Cortex of kidney (tissue), 1 donor: ENCODE measurements at regions not wholly inside any gene's neighbourhood (a gene's known extent, or its start where the extent isn't known, plus 50 kb on each side); places are given as distances from the start of the nearest gene placed in this dataset.

ENCODE experiments used
- DNase-seq: peaks from one replicate; lab custom pipeline; 2025; lab: John Stamatoyannopoulos, UW

DNA sequence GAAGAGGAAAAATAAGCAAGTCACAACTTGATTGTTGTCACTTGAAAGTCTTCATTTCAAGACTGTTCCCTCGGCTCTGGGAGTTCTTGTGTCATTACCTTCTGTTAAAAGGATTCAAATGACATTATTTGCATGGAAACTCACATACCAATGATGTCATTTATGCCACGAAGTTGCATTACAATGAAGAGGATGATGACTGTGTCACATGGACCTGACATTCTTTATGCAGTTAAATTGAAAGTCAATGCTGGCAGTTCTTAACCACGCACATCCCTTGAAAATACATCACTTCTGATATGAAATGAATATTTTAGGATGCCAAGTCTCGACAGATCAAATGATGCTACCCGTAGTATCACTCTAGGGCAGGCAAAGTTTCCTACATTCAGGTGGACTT is 1069.5 kb downstream of the VRK1 start:
- no peak for DNase-seq

DNA sequence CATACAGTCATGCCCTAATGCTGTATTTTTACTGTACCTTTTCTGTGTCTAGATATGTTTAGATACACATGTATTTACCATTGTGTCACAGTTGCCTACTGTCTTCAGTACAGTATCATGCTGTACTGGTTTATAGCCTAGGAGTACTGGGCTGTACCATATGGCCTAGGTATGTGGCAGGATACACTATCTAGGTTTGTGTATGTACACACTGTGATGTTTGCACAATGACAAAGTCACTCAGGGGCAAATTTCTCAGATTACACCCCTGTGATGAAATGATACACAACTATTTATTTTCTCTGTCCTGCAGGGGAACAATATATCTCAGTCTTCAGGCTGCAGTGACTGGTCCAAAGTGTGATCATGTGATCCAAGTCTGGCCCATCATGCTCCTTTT is 1076.1 kb downstream of the VRK1 start:
- no peak for DNase-seq

DNA sequence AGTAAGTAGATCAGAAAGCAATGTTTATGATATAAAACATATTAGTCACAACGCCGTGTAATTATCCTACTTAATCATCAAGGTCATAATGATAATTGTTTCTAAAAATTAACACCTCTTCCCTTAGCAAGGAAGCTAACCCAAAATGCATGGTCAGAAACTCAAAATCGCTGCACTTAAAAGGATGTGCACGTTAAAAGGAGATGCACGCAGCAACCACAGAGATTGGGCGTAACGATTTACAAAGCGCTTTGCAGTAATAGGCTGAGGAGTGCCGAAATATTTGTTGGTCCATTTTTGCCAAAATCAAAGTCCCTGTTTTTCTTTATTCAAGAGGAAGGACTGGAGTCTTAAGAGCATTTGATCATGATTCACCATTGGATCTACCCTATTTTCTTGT is 1077.2 kb downstream of the VRK1 start:
- no peak for DNase-seq

DNA sequence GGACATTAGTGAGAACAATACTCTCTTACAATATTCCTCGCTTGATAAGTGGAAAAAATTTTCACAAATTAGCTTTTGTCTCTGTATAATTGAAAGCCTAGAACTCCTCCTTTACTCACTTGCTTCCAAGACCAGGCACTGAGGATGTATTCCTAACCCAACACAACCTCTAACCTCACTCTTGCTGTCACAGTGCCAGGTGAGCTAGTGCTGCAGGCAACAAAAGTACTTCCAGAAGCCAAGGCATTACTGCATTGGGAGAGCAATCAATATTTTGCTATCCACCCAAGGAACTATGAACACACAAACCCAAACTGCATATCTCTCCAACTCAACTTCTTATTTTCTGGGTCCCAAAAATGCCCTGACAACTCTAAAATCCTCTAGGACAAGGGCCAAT is 1081.0 kb downstream of the VRK1 start:
- no peak for DNase-seq

DNA sequence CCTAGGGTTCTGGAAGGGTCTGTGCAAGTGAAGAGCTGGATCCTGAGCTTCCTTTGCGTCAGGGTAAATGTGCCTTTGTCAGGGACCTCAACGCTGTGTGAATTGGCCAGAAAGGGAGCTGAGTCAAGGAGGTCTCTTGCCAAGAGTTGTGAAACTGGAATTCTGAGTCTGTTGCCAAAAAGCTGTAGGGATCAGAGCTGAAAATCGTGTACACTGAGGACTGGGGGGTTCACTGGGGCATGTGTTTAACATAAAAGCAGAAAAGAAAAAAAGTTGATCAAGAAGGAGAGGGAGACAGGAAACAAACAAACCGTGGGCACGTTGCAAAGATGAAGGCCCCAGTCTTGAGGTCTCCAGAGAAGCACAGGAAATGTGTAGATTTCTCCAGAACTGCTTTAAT is 1081.5 kb downstream of the VRK1 start:
- DNase-seq: no peak

DNA sequence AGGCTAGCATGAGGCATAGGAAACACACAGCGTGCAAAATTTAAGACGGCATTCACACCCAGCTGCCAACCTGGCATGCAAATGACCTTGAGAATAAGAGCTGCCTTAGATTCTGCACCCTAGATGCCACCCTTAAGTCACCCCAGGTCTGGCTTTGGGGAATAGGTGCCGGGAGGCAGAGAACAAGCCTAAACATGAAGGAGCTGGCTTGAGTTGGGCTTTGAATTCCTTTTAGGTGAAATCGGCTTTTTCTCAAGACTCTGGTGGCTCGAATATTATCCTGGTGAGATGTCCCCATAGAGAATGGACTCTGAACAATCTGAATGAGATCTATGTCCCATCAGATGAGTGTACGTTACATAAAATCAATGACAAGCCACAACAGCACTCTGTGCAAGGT is 1090.5 kb downstream of the VRK1 start:
- no peak for DNase-seq

DNA sequence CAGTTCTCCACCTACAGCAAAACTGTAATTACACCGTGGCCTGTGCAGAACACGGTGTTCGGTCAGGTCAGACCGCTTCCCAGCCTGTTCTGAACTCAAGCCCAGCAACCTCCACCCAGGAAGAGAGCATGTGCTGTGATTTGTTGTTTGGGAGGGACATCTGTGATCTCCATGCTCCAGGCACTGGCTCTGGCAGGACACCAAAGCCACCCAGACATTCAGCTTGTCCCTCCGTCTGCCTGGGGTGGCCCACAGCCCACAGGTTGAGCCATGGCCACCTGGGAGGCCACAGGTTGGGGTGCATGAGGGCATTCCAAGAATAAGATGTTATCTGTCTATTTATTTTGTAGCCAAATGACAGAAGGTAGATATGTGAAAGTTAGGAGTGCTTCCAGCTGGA is 1091.1 kb downstream of the VRK1 start:
- no peak for DNase-seq

DNA sequence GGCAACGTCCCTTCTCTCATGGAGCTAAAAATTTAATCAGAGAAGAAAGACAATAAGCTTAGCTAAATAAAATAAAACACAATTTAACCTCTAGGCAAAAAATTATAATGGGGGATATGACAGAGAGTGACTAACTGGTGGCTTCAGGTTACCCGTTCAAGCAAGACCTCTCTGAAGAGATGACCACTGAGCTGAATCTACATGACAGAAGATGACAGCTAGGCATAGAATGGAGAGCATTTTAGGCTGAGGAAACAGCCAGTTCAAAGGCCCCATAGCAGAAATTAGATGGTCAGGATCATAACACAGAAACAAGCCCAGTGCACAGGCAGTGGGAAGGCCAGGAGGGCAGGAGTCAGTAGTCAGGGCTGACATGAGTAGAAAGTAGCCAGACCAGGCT is 1094.3 kb downstream of the VRK1 start:
- no peak for DNase-seq

DNA sequence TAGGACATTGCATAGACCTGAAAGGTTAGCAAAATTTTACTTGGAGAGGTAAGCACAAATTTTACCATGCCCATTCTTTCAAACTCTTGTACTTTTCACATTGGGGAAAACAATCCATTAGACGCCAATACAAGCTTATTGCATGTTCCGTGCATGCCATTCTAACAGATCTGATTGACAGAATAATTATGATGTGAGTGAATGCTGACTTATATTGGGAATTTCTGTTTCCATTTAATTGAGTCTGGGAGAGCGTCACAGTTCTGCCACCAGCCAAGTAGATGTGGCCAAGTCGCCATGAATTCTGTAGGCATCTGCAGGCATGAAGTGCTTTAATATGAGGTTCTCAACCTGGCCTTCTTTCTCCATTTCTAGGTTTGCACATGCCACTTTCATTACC is 1097.4 kb downstream of the VRK1 start:
- DNase-seq: no peak

DNA sequence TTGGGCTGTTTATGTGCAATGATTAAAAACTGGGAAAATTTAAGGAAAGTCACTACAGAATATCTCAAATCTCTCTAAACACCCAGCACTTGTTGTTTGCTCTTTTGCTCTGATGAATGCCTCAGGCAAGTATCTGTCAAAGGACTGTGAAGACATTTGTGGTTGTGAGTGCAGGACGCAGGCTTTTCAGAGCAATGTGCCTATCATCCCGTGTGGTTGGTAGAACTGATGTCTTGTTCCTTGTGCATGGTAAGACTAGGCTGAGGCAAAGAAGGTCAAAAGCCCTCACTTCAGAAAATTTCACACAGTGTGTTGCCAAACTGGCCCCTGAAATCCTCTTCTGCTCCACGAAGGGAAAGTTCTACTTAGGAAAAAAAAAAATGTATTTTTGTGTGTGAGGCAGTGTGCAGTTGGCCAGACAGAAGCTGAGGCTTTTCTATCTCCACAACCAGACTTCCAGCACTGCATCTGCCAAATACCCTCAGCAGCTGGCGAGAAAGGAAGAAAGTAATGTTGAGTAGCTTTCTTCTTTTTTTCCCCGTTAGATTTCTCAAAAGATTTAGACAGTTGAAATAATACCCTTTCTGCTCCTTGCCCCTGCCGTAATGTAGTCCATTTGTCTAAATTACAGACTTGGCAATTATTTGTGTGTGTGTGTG is 1103.1 kb downstream of the VRK1 start:
- DNase-seq: no peak

DNA sequence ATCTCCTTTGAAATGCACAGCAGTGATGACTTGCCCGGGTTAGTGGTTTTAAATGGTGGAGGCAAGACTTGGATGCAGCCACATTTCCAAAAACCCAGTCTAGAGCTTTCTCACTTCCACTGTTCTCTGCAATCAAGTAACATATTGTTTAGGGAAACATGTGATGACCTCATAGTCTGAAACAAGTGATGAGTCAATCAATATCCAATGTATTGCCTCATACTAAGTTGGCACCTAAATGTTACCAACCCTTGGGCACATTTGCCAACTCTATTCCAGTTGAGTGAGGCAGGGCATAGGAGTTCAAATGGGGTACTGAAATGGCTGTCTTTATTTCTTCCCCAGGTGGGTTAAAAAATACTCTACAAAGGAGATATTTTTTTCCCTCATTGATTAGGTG is 1105.4 kb downstream of the VRK1 start:
- no peak for DNase-seq

DNA sequence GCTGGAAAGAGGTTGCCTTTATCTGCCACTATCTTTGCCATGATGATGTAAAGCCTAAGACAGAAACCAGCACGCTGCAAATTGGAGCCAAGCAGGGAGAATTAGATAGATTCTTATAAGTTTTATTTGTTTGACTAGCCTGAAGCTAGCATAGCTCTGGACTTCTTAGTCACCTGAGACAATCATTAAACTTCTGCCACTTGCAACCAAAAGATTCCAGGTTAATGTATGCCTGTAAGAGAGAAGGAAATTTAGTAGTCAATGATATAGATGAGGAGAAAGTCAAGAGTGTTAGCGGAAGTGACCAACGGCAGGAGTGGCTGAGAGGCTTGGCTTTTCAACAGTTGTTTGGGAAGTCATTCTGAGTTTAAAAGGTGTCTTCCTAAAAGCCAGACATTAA is 1106.6 kb downstream of the VRK1 start:
- DNase-seq: no peak

DNA sequence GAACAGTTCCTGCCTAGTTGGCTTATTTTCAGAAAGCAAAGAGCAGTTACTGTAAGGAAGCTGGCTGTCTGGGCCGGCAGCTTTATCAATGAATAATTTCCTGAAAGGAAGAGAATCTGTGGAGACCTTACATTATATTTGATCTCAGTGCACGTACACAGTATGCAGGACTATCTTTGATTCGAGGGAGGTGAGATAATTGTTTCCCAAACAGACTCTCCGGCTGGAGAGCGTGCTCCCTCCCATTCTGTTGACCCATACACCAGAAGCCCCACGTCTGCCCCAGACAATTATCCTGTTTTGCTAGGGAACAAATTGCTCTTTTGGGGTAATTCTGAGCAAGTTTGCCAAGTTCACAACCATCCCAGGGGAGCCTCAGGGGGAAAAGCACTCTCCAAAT is 1115.0 kb downstream of the VRK1 start:
- DNase-seq: no peak

DNA sequence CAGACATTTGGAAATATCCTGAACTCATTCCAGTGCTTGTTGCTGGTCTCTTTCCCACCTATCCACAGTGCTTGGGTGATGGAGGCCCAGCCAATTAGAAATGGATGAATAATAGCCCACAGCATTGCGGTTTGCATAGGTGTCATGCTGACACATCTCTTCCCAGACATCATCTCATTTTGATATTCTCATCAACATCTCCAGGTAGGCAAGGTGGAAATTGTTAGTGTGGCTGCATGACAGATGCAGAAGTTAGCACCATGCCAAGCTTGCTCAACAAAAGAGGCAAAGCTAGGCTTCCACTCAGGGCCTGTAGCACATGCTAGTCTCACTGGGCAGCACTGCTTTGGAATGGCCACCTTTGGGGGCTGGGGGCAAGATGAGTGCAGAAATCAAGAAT is 1118.9 kb downstream of the VRK1 start:
- DNase-seq: no peak

DNA sequence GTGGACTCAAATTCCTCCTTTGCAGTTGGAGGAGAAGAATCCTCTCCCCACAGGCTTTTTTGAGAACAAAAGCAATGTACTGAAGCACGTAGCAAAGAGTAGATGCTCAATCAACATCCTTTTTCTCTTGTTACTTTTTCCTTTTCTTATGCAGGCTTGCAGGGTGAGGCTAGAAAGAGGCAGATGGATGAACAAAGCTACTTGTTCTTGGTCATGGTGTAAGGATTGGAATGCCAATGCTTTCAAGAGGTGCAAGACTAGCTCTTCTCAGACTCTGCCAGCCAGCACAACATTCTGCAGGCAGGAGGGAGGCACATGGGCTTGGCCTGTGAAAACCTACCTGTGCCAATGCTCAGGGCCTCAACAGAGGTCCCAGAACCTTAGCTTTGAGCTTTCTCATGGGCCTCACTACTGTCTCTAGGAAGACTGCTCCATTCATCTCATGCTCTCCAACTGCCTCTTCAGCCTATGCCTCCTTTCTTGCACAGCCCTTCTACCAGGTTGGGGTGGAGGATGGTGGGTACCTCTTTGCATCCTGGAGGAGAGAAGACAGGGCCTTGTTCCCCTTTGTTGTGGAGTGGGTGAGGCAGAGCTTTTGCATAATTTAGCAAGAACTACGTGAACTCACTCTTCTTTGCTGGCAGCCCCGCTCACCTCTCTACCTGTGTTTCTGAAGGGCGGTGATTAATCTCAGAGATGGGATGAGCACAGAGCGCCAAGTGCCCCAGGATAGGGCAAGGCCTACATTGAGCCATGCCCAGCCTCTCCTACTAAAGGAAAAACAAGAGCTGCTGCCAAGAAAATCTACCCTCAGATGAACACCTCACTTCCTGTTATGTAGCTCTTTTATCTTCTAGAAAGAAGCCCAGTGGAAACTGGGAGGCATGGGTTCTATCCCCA is 1119.7 kb downstream of the VRK1 start:
- DNase-seq: no peak

DNA sequence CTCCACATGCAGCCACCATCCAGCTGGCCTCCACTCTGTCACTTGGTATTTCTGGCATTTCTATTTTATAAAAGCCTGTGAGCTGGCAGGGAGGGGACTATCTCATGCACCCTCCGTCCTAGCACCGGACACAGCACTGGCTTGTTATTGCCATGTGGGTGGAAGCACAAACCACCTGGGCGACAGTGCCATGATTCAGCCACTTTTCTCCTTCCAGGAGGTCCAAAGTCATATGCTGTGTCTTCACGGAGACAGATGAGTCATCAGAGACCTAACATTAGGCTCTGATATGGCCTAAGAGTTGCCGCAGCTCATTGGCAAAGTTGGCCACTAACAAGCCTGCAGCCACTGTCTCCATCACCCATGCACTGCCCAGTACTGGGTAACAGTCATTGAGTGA is 1123.0 kb downstream of the VRK1 start:
- DNase-seq: no peak

DNA sequence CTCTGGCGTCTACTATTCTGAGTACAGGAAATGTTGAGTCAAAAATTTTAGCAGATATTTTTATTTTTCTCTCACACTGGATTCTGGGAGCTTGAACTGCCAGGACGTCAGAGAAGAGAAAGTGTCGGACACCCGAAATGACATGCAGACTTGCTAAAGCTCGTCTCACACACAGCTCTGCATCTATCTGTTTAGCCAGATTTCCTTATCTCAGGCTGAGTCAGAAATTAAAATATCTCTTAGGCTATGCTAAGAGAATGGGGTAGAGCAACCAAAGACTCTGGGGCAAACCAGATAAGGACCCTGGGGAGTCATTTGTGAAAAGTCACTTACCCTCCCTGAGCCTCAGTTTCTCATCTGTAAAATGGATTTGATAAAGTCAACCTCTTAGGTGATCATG is 1124.1 kb downstream of the VRK1 start:
- DNase-seq: no peak

DNA sequence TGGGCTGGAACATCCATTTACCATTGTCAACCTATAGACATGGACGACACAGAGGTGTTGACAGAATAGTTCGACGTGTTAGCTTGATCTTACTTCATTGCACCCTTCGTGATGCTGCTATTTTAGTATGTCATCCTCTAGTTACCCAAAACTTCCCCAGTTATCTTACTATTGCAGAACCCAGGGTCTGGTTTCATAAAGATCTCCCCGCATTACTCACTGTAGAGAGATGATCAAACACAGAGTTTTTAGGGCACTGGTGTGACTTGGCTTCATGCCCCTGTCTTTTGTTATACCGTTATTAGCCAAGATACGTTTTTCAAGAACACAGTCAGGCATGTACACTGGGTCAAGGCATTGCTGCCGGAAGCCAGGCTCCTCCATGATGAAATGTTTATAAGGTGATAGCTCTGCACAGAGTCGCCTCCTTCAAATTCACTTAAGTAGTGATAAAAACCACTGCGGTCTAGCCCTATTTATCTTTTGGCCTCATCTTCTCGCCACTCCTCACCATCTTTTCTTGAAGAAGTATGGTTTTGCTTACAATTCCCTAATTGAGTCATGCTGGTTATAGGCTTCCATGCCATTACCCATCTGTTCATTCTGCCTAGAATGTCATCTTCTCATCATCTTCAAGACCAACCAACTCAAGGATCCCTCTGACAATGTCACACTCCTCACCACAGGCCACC is 1127.9 kb downstream of the VRK1 start:
- no peak for DNase-seq

DNA sequence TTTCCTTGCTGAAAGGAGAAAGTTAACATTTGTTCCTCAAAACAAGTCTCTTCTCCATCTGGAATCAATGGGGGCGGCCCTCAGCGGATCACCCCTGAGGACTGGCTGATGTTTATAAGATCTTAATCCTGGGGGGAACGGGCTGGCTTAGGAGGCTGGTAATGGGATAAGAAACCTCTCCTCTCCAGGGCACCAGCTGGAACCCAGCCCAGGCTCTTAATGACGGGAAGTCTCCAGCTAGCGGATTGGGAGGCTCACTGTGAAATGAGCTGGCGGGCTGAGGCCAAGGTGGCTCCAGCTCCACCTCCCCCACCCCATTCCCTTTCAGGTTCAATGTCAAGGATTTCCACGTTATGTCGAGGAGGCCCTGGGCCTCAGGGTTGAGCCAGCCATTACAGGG is 1133.0 kb downstream of the VRK1 start:
- no peak for DNase-seq

DNA sequence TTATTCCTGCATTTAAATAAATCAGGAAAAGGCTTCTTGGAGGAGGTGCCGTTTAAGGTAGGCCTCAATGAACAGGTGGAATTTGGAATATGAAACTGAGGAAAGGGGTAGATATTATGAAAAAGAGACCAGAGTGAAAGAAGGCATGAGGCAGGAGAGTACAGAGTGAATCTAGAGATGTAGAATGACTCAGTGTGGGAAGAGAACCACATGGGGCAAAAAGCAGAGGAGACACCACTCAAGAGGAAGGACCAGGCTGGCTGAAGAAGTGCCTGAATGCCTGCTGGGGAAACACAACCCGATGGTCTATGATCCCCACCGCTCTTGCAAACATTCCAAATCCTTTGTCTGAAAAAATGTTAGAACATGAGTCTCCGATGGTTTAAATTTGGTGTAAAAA is 1134.1 kb downstream of the VRK1 start:
- no peak for DNase-seq

DNA sequence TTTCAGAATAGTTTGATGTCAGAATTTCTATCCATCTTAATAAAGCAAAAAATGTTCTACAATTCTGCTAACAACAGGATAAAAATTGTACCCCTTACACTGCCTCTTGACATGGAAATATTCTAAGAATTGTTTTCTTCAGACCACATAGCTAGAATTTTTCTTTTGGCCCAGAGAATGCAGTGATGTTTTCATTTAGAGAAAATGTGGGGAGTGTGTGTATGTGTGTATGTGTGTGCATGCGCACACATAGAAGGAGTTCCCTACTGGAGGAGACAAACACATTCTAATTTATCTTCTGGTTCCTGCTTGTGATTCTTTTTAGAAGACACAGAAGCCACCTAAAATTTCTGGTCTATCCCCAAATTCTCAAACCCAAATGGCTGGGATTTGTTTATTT is 1145.7 kb downstream of the VRK1 start:
- DNase-seq: no peak

DNA sequence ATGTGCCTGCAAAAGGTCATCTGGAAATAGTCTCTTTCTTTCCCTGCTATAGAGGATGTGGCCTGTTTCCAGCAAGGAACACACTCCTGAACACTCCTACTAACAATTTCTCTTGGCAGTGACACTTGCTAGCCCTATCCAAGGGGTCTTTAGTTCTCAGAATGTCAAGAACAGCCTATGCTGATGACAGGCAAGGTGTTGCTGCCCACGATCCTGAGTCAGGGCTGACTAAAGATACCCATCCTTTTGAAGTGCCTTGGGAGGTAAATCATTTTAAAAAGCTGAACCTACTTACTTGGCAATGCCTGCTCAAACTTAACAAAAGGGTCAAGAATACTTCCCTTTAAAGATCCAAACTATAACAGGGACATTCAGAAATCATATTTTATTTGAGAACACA is 1146.4 kb downstream of the VRK1 start:
- DNase-seq: no peak

DNA sequence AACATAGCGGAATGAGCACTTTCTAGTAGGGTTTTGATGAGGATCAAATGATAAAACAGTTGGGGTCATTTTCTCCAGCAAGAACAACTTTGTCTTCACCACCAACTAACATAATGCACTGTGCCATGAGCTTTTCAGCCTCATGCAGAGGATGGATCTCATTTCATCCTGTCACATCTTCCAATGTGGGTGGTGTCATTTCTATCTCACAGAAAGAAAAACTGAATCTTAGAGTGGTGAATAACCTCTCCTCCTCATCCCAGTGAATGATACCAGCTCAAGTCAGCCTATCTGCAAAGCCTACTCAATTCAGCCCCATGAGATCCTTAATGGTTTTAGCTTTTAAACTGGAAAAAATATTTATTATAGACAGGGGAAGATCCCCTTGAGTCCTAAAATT is 1147.2 kb downstream of the VRK1 start:
- DNase-seq: no peak
